CD4-positive, alpha-beta T cell treated with Interleukin-17A for 1 hour (primary cell): ENCODE measurements at regions not wholly inside any gene's neighbourhood (a gene's known extent, or its start where the extent isn't known, plus 50 kb on each side); places are given as distances from the start of the nearest gene placed in this dataset.

ENCODE experiments used
- DNase-seq: peaks from one replicate; pipeline ENCODE4 v3.0.0-alpha.2; 2020

GRCh38 chr2:38202713-38203445, 126.9 kb upstream of the CYP1B1 start:
- no peak for DNase-seq

DNA sequence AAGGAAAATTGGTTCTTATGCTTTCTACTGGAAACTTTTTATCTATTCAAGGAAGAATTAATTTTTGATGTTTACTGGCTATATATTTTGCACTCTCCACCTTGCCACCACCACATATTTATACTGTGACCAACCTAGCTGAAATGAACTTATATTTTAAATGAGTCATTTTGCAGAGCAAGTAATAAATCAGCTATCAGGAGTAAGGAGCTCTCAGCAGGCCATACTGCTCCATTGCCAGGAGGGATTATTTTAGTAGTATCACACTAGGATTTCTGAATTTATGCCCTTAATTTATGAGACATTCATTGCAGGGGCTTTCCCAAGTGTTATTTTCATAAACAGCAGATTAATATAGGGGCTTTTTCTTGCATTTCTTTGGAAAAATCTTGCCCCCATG, 125.8 kb upstream of the CYP1B1 start:
- no peak for DNase-seq

GRCh38 chr2:38200598-38200997, 124.6 kb upstream of the CYP1B1 start:
- DNase-seq, result no peak

GRCh38 chr2:38199127-38199526, 123.2 kb upstream of the CYP1B1 start:
- no peak for DNase-seq

- DNase-seq, result no peak
Measured at GRCh38 chr2:38194751-38195150, 118.8 kb upstream of the CYP1B1 start.

DNA sequence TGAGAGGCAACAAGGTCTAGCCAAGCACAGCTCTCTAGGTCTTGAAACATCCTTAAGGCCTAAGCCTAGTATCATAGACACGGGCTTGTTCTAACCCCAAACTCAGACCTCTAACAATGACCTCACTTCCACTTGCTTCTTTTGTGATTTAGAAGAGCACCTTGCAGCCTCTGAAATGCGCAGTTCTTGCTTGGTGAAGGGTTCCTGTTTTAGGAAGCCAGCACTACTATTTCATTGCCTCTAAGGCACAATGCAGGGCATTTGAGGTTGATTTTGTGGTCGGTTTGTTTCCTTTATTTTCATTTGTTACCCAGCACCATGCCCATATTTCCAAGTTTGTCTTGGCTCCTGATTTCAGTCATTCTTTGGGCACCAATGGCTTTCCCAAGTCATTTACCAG, 117.0 kb upstream of the CYP1B1 start:
- DNase-seq, result no peak

DNA sequence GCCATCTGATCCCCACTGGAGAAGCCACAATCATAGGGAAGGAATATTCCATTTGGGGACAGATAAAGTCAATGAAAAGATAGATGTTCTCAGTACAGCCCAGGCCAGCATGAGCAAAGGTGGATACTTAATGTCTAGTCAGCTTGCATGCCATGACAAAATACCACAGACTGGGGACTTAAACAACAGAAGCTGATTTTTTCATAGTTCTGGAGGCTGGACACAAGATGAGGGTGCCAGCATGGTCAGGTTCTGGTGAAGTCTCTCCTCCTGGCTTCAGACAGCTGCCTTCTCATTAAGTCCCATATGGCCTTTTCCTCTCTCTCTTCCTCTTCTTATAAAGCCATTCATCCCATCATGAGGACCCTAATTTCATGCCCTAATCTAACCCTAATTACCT, 116.1 kb upstream of the CYP1B1 start:
- DNase-seq, result no peak

GRCh38 chr2:38191516-38191915, 115.6 kb upstream of the CYP1B1 start:
- DNase-seq, result no peak

DNA sequence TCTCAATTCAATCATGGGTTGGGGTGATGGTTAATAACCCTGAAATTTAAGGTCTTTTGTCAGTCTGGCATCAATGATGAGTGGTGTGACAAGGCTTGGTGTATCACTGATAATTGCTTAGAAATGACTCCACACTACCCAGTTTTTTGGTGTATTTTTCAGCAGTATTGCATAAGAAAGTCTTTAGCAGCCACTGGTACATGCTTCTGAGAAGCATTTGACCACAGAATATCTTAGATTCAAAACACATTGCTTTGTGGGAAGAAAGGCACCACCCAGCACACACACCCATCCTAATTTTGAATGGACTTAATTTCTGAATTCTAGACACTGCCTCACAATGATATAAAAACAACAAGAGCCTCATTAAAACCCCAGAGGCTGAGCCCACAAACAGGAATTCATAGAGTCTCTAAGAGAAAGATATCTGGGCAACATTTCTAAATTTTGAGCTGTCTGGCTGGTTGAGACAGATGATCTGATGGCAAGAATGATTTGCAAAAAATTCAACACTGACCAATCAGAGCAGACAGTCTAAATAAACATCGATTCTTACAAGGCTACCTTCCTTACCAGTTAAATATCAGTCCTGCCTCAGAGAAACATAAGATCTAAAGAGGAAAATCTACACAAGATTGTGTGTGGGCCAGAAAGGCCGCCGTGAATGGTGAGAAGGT, 114.7 kb upstream of the CYP1B1 start:
- no peak for DNase-seq

DNA sequence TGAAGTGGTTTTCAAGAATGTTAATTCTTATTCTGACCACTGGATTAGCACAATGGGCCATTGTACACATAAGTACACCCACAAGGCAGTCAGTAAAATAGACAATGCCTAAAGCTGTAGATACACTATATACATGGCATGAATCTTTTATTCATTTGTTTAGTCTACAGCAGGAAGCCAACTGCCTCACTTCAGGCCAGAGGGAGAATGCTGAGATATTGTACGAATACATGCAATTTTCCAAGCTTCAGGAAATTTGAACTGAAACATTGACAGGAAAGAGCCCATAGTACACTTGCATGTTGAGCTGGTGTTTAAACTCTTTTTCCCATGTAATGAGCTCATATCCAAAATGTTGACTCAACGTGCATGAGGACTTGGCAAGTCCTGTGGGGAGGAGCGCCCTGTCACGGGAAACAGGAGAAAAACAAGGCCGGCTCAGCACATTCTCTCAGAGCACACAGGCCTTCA, 111.6 kb upstream of the CYP1B1 start:
- no peak for DNase-seq

- DNase-seq, result no peak
Measured at GRCh38 chr2:38185012-38185491, 109.1 kb upstream of the CYP1B1 start.

DNA sequence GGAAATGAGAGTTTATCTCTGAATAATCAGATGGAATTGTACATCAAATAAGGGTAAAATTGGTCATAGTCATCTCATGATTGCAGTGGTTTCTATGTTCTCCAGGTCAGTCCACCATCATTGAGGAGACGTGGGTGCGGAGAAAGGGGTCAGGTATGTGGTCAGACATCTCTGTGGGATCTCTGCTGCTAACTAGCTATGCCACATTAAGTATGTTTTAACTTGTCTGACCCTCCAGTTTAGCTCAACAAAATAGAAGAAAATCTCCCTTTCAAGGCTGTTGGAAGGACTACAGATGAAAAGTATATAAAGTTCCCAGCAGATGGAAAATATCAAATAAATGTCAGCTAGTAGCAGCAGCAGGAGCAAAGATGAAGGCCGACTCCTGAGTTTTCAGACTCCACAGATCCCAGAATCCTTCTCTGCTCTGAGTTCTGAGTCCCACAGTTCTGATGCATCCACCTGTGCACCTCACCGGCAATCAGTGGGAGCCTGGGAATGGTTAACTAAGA, 106.6 kb upstream of the CYP1B1 start:
- no peak for DNase-seq

DNA sequence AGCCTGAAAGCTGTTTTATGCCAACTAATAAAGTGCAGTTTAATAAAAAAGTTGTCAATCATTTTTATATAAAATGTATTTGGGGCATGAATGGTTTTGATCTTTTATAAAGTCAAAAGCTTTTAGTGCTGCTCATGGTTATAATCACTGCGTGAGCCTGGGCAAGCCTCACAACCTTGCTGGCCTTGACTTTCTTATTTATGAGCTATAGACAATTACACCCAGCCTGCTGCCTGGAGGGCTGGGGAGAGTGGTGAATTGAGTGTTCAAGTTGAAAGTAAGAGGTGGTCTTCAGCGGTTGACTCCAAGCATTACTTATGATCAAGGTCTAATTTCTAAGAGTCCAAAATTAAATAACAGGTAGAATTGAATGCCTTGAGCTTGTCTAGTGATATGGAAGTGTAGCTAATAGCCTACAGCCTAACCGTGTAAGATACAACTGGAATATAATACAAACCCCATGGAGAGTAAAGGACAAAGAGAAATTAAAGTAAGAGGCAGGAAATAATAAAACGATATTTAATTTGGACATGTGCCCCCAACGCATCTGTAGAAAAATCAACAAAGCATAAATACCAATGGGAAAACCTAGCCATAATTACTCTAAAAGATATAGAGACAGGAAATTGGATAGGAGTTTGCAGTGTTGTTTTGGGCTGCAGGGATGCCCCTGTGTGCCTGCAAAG, 106.0 kb upstream of the CYP1B1 start:
- no peak for DNase-seq

DNA sequence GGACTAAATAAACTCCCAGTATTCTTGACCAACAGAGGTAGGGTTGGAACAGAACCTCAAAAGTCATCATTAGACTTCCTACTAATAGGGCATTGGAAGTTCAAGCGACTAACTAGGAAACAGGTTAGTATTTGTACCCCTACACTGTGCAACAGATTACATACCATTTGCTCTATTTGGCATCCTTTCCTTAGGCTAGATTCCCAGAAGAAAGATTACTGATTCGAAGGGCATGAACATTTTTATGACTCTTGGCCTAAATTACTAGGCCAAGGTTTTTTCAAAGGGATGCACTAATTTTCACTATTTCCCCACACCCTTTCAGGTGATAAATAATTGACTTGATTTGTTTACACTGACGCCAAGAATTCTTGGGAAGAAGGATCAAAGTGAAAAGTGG, 104.8 kb upstream of the CYP1B1 start:
- DNase-seq, result no peak

DNA sequence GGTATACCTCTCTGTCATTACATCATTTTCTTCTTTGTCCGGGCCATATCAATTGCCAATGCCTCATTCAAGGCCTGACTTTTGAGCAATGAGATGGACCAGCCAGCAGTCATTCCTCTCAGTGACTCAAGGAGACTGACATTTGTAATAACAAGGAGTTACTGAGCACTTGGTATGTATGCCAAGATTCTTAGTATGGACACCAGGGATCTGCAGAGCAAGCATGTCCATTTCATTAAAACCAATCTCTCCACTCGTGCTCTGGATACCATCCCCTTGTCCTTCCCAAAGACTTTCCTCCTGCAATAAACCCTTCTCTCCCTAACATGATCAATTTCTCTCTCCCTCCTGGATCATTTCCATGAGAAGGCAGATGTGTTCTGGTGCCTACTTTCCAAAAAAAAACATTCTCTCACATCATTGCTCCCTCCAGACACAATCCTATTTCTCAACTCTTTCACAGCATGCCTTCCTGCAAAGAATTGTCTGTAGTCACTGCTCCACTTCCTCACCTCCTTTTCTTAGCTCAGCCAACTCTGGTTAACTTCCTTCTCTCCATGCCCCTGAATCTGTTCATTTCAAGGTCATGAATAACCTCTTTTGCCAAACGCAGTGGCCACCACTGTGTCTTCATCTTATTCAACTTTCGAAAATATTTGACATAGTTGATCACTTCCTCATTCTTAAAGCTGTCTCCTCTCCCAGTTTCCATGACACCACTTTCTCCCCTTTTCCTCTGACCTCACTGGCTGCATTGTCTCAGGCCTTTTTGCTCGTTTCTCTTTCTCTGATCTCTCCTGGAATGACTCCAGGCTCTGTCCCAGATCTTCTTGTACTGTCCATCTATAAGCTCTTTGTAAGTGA, 102.8 kb upstream of the CYP1B1 start:
- DNase-seq, result no peak

DNA sequence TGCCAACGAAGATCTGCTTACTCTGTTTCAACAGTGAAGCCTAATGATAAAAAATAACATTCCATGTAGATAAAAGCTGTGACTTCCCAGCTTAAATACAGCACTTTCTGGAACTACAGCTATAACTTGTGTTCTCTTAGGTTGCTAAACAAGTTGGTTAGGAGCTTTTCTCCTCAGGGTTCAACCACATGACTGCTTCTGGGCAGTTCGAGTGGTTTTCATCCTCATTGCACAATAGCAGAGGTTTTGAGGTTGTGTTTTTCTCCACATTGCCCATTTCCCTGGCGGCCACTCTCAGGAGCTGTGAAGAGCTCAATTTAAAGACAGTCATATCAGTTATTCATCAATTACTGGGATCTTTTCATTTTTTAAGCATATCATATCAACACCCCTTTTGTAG, 102.2 kb upstream of the CYP1B1 start:
- DNase-seq, result no peak

- no peak for DNase-seq
Measured at GRCh38 chr2:38176619-38177021, 100.7 kb upstream of the CYP1B1 start.

DNA sequence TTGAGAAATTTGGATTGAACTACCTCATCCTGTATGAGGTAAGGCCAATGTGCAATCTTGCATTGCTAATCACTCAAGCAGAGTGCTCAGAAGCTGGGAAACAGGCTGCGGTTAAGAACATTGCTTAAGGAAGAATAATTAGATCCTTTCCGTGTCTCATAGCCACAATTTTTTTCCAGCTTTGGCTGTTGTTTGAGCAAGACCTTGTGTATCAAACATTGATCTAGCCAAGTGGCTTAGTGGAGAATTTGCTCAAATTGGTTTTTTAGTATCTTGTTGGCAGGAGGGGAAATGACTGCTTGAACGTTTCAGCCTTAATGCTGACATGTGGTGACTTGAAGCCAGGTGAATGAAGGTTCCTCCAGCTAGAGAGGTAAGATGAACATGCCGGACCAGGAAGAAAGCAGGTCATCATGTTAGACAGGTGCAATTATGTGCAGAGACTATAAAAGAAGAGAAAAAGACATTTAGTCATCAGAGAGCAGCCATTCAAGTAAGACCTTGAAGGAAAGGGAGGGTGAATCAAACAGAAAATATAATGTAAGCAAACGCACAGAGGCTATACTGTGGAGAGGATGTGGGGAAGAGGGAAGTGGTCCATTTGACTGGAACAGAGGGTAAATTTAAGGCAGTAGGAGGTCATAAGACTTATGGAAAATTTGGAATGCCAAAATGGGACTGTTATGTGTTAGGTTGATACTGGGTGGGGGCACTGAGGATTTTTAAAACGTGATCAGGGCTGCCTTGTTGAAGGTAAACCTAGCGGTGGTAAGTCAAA, 98.9 kb upstream of the CYP1B1 start:
- DNase-seq, result no peak

GRCh38 chr2:38174131-38174530, 98.2 kb upstream of the CYP1B1 start:
- no peak for DNase-seq

GRCh38 chr2:38173683-38174082, 97.7 kb upstream of the CYP1B1 start:
- DNase-seq, result no peak

DNA sequence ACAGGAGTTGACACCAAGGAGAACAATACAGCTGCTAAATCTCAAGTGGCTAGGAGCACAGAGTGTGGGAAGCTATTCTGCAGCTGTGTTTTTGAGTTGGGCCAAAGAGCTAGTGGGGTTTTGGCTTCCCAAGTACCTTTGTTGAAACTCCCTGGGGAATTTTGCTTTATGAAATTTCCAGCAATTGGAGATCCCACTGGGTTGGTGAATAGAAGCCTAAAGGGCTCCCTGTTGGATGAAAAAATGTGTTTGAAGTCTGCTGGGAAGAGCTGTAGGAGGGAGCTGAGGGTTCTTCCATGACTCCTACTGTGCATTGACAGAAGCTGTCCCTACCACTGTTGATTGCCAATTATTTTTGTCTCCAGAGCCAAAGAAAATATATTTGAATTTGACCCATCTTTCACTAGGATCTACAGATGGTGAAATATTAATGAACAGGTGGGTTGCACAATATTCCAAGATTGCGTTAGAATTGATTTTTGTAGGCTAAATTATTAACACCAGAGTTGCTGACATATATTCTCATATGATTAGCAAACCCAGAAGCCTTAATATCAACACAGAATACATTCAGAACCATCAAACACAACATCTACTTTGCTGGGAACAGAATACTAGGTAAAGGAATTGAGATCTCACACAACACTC, 95.4 kb upstream of the CYP1B1 start:
- no peak for DNase-seq
